IPS-18c (cell line): ENCODE measurements at regions not wholly inside any gene's neighbourhood (a gene's known extent, or its start where the extent isn't known, plus 50 kb on each side); places are given as distances from the start of the nearest gene placed in this dataset.

Experiments used
- H3K4me3 ChIP-seq: 2 replicates; pipeline ENCODE4 v1.7.0; 2013; ENCODE audit warnings: low read depth, mild to moderate bottlenecking, low read length, moderate library complexity; ENCODE audit not compliant: insufficient read depth
- H3K9me3 ChIP-seq: one replicate; pipeline ENCODE4 v1.6.1; 2013; ENCODE audit warnings: mild to moderate bottlenecking, low read length, moderate library complexity; ENCODE audit not compliant: control insufficient read depth, insufficient read depth

DNA sequence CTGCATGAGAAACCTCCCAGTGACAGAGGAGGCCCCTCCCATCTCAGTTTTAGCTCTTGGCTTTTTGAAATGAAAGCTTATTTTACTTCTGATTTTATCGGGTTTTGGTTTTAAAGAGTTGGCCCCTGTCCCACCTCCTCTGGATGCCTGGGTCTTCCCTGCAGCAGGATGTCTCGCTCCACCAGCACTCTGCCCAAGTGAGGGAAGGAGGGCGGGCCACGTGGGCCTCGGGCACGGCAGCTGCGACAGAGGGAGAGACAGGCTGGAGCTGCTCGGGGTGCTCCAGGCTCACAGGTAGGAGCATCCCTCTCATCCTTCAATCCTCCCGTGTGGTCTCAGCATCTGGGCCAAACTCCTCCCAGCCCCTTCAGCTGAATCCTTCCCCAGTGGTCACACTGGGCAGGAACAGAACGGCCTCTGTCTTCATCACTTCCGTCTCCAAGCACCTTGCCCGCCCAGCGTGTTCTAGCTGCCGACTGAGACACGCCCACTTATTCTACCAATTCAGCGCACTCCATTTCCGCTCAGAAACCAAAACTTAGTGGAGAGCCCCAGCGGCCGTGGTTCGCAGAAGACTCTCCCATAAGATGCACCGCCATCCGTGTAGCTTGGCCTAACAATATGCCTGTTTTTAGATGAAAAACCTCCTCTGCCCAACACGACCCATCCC, 222.9 kb downstream of the GLRX3 start:
- peaks cover 28% of the 10 kb centered on the region for H3K9me3 ChIP-seq

DNA sequence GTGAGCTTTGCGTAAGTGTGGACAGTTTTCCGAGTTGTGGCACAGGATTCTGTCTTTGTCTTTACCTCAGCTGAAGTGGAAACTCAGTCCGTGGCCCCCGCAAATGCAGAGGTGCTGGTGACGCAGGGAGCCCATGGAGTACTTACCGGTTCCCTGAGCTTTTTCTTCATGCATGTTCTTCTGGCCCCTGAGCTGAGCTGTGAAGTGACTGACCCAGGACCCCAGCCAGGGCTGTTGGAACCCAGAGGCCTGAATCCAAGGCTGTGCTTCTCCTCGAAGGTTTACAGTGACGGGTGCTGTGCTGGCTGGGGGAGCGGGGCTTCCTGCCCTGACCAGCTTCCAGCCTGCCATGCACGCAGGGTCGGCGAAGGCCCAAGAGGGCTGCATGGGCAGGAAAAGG, 223.5 kb downstream of the GLRX3 start:
- H3K9me3 ChIP-seq, result peaks cover 26% of the 10 kb centered on the region

More for the DNA sequence above, 222.9 kb downstream of the GLRX3 start:
- H3K4me3 ChIP-seq, result no peak overlapping the region

DNA sequence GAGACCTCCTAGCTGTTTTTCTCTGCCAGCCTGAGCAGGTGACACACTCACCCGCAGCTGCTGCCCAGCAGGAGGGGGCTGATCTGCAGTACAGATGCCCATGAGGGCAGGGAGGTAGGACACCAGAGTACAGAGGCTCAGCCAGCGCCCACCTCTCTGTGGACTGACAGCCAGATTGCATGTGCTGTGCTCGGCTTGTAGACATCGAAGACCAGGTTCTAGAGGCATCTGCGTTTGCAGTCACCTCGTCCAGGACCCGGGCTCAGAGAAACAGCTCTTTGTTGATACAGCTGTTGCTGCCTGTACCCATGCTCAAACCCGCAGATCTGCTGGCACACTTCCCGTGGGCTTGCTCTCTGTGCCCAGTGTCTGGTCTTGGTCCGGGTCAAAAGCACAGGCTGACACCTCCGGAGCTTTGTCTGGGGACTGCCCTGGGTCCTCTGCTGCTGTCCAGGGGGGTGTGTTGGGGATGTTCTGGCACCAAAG, 224.7 kb downstream of the GLRX3 start:
- Histone ChIP-seq H3K9me3 (peaks cover 21% of the 10 kb centered on the region), H3K4me3 (no peak overlapping the region; the same call in 1 of the 2 replicates)

More for the DNA sequence above, 223.5 kb downstream of the GLRX3 start:
- H3K4me3 ChIP-seq, result no peak overlapping the region

DNA sequence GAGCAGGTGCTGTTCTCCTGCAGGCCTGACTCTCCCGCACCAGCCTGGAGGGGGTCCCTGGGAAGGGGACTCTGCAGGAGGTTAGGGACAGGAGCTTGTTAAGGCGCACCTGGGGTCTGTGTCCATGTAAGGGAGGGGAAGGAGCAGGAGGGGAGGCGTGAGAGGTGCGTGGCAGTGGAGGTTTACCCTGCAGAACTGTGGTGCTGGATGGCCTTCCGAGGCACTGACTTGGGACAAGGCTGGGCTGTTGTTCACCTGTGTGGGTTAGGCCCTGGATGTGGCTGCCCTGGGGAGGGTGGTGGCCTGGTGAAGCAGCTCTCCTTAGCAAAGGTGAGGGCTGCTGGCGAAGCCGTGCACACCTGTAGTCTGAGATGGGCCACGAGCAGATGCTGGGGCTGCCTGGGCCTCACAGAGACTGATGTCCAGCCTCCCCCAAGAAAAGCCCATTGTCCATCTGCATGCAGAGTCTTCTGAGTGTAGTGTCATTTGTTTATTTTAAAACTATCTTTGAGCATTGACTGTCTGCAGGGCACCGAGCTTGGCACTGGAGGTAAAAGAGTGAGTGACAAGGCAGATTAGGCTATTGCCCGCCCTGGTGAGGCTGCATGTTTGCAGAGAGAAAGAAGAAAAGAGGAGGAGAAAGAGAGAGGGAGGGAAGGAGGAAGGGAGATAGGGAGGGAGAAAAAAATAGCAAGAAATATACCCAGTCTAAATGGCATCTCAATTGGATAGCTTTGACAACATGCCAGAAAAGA, 225.3 kb downstream of the GLRX3 start:
- H3K9me3 ChIP-seq, result peaks cover 21% of the 10 kb centered on the region
- H3K4me3 ChIP-seq, result no peak overlapping the region

DNA sequence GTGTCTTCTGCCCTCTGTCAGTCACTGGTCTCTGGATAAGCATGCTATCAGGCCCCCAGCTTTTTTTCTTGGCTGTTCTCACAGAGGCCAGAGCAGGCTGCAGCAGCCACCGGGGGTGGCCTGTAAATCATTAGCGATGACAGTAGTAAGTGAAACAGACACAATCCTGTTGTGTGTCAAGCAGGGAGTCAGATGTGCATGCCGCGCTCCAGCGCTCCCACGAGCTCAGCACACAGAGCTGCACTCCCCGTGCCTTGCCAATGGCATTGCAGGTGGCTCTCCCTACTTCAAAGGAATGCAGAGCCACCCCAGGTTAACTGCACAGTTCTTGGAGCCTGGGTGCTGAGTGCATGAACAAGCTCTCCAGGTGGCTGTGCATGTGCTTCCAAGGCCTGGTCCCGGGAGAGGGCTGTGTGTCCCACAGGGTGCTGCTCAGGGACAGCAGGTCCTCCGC, 226.1 kb downstream of the GLRX3 start:
- no peak overlapping the region for H3K4me3 ChIP-seq
- H3K9me3 ChIP-seq, result peaks cover 21% of the 10 kb centered on the region

DNA sequence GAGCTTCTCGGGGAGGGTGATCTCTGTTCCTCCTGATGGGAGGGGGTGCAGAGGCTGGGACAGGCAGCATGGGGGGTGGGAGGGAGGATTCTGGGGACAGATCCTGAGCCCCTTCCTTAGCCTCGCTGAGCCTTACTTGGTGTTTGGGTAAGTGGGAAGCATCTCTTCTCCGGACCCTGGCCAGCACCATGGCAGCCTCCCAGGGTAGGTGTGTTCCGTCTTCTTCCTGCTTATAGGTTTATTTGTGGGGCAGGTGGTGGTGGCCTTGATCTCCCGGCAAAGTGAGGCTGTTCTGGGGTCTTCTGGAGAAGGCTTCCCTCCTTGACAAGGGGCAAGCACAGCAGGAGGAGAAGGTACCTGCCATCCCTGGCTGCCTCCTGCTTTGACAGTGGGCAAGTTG, 226.9 kb downstream of the GLRX3 start:
- H3K9me3 ChIP-seq, result peaks cover 23% of the 10 kb centered on the region
- no peak overlapping the region for H3K4me3 ChIP-seq

DNA sequence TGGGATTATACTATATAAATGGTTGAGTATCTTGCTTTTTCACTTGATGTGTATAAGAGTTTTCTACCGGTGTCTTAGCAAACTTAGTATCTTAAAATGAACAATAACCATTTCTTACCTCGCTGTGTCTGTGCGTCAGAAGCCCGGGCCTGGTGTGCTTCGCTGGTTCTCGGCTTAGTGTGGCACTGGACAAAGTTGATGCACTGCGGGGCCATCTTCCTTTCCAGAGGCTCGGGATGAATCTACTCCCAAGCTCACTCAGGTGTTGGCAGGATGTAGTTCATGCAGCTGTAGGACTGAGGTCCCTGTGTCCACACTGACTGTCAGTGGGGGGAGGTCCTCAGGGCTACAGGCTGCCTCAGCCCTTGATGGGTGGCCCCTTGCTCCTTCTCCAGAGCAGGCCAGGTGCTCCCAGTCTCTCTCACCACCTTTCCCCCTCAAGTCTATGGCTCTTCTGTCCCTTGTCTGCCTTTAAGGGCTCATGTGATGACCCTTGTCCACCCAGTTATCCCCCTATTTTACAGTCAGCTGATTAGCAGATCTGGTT, 227.8 kb downstream of the GLRX3 start:
- H3K9me3 ChIP-seq, result peaks cover 17% of the 10 kb centered on the region
- no peak overlapping the region for H3K4me3 ChIP-seq

DNA sequence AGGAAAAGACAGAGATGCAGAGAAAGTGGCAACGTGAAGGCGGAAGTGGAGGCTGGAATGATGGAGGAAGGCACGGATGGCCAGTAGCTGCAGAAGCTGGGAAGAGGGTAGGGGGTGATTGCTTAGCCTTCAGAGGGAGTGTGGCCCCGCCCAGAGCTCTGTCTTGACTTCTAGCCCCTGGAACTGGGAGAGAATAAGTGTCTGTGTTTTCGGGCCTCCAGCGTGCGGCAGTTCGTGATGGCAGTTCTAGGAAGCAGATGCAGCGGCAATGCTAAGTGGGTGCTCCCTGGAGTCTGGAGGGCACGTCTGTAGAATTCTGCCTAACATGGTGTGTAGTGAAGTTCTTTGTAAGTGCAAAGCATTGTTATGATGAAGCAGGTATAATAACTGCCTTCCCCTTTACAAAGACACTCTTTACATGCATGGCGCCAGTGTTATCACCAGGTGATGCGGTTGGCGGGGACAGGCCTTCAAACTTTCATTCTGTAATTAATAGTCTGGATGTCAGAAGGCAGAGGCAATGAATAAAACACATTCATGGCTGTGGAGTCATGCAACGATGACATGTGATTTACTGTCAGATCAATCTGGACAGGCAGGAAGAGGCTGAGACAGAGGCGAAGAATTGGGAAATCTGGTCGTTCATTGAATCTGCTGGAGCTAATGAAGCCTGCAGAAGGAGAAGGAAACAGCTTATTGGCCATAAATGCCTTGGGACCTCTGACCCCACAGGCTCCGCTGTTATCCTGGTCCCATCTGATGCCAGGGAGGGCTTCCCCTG, 228.6 kb downstream of the GLRX3 start:
- Histone ChIP-seq H3K9me3 (peaks cover 16% of the 10 kb centered on the region), H3K4me3 (no peak overlapping the region)

DNA sequence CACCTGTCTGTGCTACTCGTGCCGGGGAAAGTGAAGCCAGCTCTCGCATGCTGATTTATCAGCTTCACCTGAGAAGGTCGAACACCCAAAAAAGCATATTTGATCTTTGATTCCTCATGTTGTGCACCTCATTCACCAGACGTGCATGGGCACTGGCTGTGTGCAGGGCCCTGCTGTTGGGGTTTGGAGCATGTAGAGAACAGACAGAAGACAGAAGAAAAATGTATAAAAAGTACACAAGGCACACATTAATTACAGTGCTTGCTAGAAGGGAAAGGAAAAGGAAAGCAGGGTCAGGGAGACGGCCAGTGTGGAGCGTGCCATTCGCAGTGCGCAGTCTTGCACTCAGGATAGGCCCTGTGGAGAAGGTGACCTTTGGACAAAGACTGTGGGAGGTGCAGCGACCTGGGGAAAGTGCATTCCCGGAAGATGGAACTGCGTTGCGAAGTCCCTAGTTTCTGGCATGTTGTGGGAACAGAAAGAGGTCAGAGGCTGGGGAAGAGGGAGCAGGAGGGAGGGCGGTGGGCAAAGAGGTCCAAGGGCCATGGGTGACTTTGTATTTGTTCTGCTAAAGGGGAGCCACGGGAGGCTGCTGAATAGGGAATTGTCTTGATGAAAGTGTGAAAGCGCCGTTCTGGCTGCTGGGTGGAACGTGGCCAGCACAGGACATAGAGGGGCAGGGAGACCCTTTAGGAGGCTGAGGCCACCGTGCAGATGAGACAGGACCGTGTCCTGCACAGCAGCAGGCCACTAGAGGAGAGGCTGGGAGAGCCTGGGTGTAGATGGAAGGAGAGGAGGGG, 232.8 kb downstream of the GLRX3 start:
- Histone ChIP-seq H3K4me3 (no peak overlapping the region), H3K9me3 (peaks cover 19% of the 10 kb centered on the region)

DNA sequence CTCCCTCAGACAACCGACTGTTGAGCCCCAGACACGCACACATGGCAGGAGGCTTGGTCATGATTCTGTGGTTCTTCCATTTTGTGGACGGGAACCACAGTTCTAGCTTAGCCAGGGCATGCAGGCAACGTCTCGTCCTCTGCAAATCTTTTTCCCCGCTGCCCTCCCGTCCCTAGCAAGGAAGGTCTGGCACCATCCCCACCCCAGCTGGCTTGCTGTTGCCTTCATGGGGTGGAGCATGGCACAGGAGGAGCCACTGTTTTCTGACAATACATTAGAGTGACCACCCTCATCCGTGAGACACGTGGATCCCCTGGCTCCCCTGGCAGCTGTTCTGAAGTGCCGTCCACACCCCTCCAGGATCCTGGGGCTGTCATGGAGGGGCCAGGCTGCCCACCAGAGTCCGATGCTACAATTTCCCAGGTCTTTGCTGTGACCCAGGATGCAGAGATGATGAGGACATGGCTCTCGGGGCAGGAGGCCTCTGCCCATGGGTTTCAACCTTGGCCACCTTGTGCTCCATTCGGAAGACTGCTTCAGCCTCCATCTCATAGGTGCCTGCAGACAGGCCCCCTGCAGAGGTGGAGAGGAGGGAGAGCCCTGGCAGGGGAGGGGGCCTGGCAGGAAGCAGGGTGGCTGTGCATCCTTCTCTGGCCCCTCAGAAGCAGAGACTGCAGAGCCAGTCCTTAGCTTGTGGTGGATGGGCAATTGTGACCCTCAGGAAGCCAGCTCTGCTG, 233.6 kb downstream of the GLRX3 start:
- H3K4me3 ChIP-seq, result no peak overlapping the region
- peaks cover 16% of the 10 kb centered on the region for H3K9me3 ChIP-seq

DNA sequence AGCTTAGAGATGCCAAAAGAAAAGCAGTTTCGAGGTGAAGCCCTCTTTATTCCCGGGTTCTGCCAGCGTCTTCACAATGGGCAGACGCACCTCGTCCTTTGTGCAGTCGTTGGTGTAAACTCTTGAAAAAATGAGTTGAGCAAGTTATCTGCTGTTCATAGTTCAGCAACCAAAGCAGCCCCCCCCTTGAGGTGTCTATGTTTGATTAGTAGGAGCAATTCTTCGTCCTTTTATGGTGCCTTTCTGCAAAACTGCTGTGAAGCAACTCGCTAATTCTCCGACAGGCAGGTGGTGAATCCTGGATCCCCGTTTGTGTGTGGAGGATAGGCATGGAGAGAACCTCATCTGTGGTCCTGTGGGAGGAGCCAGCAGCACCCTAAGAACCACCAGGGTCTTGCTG, 234.5 kb downstream of the GLRX3 start:
- Histone ChIP-seq H3K9me3 (peaks cover 18% of the 10 kb centered on the region), H3K4me3 (no peak overlapping the region)

DNA sequence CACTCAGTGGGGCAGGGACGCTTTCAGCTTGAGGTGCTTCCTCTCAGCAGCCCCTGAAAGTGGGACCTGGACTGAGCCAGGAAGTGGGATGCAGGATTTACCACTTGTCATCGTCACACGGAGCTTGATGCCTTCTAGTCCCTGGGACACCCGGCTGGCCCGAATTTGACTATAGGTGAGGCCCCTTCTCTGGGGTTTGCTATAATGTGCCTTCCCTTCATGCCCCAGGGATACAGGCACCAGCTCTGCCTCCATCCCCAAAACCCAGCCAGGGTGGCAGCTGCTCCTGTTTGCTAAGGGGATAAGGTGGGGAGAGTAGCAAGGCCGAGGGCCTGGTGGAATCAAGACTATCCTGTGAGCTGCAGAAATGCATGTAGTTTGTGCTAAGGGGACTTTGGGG, 235.0 kb downstream of the GLRX3 start:
- Histone ChIP-seq H3K9me3 (peaks cover 18% of the 10 kb centered on the region), H3K4me3 (no peak overlapping the region)

DNA sequence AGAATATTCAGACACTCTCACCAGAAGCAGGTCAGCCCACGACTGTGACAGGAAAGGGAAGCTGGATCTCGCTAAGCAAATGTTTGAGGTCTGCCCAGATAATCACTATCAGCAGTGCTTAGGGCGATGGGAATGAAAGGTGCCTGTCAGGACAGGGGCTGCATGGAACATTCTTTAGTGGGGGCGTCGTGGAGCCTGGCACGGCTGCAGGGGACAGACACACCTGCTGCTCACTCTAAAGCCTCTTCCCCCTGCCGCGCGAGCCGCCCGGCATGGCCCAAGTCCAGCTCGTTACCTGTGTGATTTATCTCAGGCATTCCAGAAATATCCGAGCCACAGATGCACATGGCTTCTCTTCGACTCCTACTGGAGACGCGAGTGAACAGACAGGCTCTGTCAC, 235.5 kb downstream of the GLRX3 start:
- H3K4me3 ChIP-seq, result no peak overlapping the region
- H3K9me3 ChIP-seq, result peaks cover 18% of the 10 kb centered on the region

DNA sequence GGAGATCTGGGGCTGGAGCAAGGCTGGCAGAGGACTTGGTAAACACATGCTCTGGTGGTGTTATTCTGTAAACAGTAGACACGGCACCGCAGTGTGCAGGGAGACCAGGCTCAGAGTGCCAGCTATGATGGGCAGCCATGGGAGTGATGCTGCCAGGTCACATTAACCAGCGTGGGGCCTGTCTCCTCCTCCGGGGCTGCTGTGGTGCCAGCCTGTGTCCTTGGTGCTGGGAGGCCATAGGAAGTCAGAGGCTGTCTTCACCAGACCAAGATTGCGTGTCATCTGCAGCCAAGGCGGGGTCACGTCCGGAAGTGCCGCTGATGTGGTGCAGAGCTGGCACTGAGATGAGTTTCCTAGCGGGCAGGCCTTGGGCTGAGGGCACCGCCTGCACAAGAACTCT, 236.0 kb downstream of the GLRX3 start:
- H3K4me3 ChIP-seq, result no peak overlapping the region
- peaks cover 21% of the 10 kb centered on the region for H3K9me3 ChIP-seq

DNA sequence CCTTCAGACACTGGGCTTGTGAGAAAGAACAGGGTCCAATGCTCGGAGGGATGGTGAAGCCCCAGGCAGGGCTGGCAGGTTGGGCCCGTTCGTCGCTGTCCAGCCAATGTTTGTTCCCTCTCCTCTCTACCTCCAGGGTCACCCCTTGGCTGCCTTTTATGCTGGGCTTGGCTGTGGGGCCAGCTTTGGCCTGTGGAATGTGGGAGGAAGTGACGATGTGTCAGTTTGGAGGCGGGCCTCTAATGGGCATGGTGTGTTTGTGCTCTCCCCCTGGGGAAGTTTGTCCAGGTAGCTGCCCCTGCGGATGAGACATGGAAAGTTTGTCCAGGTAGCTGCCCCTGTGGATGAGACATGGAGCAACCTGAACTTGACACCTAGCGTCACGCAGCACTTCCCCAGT, 236.7 kb downstream of the GLRX3 start:
- H3K4me3 ChIP-seq, result no peak overlapping the region
- peaks cover 23% of the 10 kb centered on the region for H3K9me3 ChIP-seq

DNA sequence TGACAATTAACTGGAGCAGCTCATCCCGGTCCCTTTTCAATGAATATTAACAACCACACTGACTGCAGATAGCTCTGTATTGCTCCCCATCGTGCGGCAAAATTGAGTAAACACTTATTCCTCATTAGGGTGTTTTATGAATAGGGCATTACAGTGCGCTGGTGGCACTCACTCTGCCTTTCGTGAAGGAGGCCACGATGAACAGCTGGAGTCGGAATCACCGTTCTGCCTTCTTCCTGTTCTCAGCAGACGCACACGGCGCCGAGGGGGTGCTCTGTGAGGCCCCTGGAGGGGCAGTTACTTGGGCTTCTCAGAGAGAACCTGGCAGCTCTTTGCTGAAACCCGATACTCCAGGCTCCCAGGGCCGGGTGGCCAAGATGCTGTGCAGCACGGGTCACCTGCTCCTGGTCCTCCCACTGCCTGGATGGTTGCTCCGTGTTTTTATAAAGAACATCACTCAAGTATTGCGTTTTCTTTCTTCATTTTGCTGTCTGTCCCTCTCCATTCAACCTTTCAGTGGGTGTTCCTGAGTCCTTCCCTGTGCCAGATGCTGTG, 241.9 kb downstream of the GLRX3 start:
- peaks cover 30% of the 10 kb centered on the region for H3K9me3 ChIP-seq
- no peak overlapping the region for H3K4me3 ChIP-seq
